T-helper 1 cell treated with Interleukin-12 subunit alpha and Interleukin-12 subunit beta and Interleukin-4 antibody, amounts not matched to agents 30 μg/mL and 1 μg/mL, for 36 hours (primary cell): ENCODE measurements at regions not wholly inside any gene's neighbourhood (a gene's known extent, or its start where the extent isn't known, plus 50 kb on each side); places are given as distances from the start of the nearest gene placed in this dataset.

ENCODE experiments used
- H3K27ac Mint-ChIP-seq: one replicate; pipeline ENCODE4 v1.8.0; 2021; ENCODE audit warnings: mild to moderate bottlenecking, mixed read lengths
- H3K27me3 Mint-ChIP-seq: one replicate; pipeline ENCODE4 v1.8.0; 2021; ENCODE audit warnings: low read depth, mixed read lengths
- H3K36me3 Mint-ChIP-seq: one replicate; pipeline ENCODE4 v1.8.0; 2021; ENCODE audit warnings: low read depth, mixed read lengths
- H3K4me1 Mint-ChIP-seq: one replicate; pipeline ENCODE4 v1.8.0; 2021; ENCODE audit warnings: low read depth, mixed read lengths
- H3K4me3 Mint-ChIP-seq: one replicate; pipeline ENCODE4 v1.8.0; 2021; ENCODE audit warnings: mild to moderate bottlenecking, moderate library complexity, mixed read lengths
- H3K9me3 Mint-ChIP-seq: one replicate; pipeline ENCODE4 v1.8.0; 2021; ENCODE audit warnings: mixed read lengths

DNA sequence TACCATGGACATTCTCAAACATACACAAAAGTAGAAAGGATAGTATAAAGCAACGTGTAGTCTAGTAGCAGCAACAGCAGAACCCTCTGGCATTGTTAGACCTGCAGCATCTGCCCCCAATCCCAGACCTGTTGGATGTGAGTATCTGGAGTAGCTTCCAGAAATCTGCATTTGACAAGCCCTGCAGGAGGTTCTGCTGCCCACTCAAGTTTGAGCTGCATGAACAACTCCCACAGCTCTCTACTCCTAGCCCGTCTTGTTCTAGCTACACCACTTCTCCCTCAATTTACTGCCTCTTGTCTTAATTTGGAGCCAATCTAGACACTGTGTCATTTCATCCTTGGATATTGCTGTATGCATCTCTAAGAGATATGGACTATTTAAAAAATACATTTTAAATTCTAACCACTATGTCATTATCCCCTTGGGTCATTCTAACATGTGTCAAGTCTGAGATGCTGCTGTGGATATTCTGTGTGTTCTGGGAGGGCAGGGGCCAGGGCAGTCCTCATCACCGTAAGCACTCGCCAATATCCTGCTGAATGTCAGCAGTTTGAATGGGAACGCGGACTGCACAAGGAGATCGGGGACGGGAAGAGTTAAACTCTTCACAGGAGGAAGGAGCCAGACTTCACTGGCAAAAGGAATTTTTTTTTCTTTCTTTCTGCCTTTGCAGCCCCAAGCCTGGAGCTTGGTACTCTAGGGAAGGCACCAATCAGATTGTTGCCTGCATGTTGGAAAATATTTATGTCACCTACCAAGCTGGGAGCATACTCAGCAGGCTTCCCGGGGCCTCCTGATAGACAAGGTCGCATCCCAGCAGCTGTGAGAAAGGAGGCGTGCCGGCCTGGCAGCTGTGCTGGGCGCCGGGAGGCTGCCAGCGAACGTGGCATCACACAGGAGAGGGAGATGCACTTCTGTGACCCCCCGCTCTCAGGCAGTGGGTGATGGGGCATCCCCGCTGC is 429.0 kb downstream of the MIAT start:
- H3K27me3 Mint-ChIP-seq, result peaks cover 5% of the 10 kb centered on the region
- H3K27ac Mint-ChIP-seq, result no peak overlapping the region

DNA sequence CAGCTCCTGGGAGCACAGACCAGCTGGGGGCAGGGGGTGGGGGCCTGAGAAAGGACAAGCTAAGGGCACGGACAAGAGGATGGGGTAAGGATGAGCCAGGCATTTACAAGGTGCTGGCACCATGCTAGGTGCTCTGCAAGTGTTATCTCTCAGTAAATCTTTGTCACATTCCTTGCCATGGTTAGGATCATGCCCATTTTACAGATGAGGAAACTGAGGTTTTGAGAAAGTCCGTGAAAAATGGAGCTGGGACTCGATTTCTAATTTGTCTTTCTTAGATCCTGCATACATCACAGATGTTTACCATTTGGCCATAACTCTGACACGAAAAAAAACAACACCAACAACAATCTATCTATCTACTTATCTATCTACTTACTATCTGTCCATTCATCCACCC is 429.7 kb downstream of the MIAT start:
- Mint-ChIP-seq H3K4me3 (no peak overlapping the region), H3K9me3 (no peaks in the 10 kb centered on the region), H3K27ac (no peak overlapping the region), H3K36me3 (no peaks in the 10 kb centered on the region), H3K4me1 (no peaks in the 10 kb centered on the region), H3K27me3 (peaks cover 5% of the 10 kb centered on the region)

More for the DNA sequence above, 429.0 kb downstream of the MIAT start:
- no peaks in the 10 kb centered on the region for H3K4me1 Mint-ChIP-seq
- no peaks in the 10 kb centered on the region for H3K9me3 Mint-ChIP-seq
- no peaks in the 10 kb centered on the region for H3K36me3 Mint-ChIP-seq
- H3K4me3 Mint-ChIP-seq, result no peak overlapping the region

DNA sequence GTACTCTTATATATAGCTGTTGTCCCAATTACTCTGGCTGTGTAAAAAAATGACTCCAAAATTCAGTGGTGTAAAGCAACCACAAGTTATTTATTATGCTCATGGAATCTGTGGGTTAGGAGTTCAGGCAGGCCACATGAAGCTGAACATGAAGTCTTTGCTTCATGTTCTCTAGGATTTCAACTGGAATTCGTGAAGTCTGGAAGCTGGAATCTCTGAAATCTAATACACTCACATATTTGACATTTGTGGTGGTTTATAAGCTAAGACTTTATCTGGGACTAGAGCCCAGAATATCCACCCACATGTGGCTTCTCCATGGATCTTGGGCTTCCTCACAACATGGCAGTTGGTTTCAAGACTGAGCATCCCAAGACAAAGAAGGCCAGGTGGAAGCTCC is 430.6 kb downstream of the MIAT start:
- H3K4me3 Mint-ChIP-seq, result no peak overlapping the region
- no peak overlapping the region for H3K27ac Mint-ChIP-seq
- H3K27me3 Mint-ChIP-seq, result peaks cover 5% of the 10 kb centered on the region
- no peaks in the 10 kb centered on the region for H3K36me3 Mint-ChIP-seq
- H3K4me1 Mint-ChIP-seq, result no peaks in the 10 kb centered on the region
- H3K9me3 Mint-ChIP-seq, result no peaks in the 10 kb centered on the region

DNA sequence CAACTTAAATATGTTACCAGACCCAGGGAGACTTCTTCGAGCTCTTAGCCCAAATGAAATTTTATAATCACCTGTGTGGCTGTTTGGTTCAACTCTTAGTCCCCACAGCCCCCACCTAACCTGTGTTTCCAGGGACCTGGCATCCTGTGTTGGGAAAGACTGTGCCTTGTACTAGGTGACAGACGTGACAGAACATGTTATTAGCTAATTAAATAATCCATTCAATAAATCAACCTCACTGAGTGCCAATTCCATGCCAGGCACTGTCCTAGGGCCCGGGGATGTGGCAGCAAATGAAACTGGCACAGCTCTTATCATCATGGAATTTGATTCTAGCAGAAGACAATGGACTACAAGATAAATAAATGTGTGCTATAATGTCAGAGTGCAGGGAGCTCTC is 431.9 kb downstream of the MIAT start:
- H3K4me1 Mint-ChIP-seq, result no peaks in the 10 kb centered on the region

DNA sequence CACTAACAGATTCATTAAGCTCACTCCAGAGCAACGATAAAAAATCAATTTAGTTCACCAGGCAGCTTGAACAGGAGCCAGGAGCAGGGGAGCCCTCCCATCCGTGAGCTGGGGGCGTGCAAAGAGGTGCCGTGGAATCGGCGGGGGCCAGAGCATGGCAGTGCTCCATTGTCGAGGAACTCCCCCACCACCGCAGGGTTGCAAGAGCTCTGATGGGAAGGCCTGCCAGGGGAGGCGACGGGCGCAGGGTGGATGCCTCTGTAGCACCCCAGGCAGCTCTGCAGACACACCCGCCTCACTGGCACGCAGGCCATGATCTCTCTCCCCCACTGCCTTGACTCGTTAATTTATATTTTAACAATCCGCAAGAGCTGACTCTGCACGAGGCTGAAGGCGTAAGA is 433.2 kb downstream of the MIAT start:
- H3K9me3 Mint-ChIP-seq, result no peaks in the 10 kb centered on the region
- H3K36me3 Mint-ChIP-seq, result no peaks in the 10 kb centered on the region
- H3K4me3 Mint-ChIP-seq, result no peak overlapping the region
- H3K27me3 Mint-ChIP-seq, result no peaks in the 10 kb centered on the region
- H3K4me1 Mint-ChIP-seq, result no peaks in the 10 kb centered on the region
- no peak overlapping the region for H3K27ac Mint-ChIP-seq

More for the DNA sequence above, 431.9 kb downstream of the MIAT start:
- Mint-ChIP-seq H3K36me3 (no peaks in the 10 kb centered on the region), H3K27ac (no peak overlapping the region), H3K9me3 (no peaks in the 10 kb centered on the region), H3K4me3 (no peak overlapping the region), H3K27me3 (peaks cover 5% of the 10 kb centered on the region)

DNA sequence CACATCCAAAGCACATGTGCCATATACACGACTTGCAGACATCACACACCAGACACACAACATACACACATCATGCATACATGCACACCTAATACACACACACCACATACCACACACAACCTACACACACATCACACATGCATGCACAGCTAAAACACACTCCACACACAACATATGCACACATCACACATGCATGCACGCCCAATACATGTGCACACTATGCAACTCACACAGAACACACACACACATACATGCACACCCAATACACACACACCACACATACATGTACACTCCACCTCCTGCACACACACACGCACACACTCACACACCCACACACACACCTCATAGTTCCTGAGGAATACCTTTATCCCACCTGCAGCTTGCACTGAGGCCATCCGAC is 436.0 kb downstream of the MIAT start:
- Mint-ChIP-seq H3K9me3 (no peaks in the 10 kb centered on the region), H3K4me3 (no peak overlapping the region), H3K27ac (no peak overlapping the region), H3K36me3 (no peaks in the 10 kb centered on the region), H3K4me1 (no peaks in the 10 kb centered on the region), H3K27me3 (no peaks in the 10 kb centered on the region)

DNA sequence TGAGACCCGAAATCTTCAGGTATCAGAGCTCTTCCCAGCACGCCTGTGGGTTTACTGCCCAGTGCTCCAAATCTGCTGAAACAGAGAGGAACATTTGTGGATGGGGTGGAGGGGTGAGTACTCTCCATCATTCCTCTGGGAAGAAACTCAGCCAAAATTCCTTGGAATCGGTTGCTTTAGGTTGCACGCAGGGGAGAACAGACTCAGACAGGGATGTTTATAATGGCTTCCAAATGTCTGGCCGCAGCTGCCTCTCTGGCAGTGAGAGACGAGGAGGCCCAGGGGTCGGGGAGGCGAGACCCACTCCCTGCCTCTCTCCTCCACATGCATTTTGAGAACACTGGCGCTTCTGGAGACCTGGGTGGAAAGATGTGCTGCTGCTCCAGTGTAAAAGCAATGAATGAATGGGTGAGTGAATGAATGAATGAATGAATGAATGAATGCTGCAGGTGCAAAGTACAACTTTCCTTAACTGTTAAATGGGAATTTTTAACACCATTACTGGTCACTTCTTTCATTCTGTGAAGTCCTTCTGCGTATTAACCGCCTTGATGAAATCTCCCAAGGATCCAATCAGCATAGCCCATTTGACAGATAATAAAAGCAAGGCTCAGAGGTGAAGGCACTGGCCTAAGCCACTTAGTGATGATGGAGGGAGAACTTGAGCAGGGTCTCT is 437.4 kb downstream of the MIAT start:
- peaks cover 3% of the 10 kb centered on the region for H3K27me3 Mint-ChIP-seq
- no peak overlapping the region for H3K27ac Mint-ChIP-seq
- no peaks in the 10 kb centered on the region for H3K4me1 Mint-ChIP-seq
- no peaks in the 10 kb centered on the region for H3K9me3 Mint-ChIP-seq
- H3K36me3 Mint-ChIP-seq, result no peaks in the 10 kb centered on the region
- H3K4me3 Mint-ChIP-seq, result no peak overlapping the region

DNA sequence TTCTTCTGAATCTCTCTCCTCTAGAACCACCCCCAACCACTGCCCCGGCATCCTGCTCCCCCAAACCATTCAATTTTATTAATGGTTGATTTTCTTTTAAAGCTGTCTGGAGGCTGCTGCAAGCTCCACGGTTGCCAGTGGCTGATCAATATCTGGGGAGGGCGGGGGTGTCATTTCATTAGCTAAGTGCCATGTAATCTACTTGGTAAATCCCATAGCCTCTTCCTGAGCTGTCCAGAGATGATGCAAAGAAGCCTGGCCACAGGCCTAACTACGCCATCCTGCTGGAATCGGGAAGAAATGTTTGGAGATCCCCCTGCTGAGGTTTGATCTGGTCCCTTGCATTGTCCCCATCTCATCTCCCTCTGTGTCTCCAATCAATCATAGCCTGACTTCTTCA is 440.1 kb downstream of the MIAT start:
- H3K4me1 Mint-ChIP-seq, result no peaks in the 10 kb centered on the region
- H3K9me3 Mint-ChIP-seq, result no peaks in the 10 kb centered on the region
- H3K4me3 Mint-ChIP-seq, result no peak overlapping the region
- no peak overlapping the region for H3K27ac Mint-ChIP-seq
- peaks cover 21% of the 10 kb centered on the region for H3K27me3 Mint-ChIP-seq
- H3K36me3 Mint-ChIP-seq, result no peaks in the 10 kb centered on the region

DNA sequence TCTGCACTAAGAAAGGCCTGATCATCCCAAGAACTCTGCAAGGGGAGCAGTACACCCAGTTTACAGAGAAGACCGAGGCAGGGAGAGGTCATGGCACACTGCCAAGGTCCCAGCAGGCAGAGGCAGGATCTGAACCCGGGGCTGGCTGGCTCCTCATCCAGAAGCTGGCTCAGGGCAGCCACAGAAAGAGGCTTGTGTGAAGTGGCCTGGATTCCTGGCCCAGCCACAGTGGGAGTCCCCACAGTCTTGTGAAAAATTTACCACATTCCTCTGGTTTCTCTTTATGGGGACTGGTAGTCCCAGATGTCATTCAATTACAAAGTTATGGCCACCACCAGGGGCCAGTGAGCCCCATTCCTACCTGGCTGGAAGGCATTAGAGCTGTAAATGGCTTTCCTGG is 440.5 kb downstream of the MIAT start:
- H3K4me1 Mint-ChIP-seq, result no peaks in the 10 kb centered on the region
- H3K36me3 Mint-ChIP-seq, result no peaks in the 10 kb centered on the region
- H3K9me3 Mint-ChIP-seq, result no peaks in the 10 kb centered on the region
- no peak overlapping the region for H3K27ac Mint-ChIP-seq
- H3K27me3 Mint-ChIP-seq, result peaks cover 26% of the 10 kb centered on the region
- no peak overlapping the region for H3K4me3 Mint-ChIP-seq

DNA sequence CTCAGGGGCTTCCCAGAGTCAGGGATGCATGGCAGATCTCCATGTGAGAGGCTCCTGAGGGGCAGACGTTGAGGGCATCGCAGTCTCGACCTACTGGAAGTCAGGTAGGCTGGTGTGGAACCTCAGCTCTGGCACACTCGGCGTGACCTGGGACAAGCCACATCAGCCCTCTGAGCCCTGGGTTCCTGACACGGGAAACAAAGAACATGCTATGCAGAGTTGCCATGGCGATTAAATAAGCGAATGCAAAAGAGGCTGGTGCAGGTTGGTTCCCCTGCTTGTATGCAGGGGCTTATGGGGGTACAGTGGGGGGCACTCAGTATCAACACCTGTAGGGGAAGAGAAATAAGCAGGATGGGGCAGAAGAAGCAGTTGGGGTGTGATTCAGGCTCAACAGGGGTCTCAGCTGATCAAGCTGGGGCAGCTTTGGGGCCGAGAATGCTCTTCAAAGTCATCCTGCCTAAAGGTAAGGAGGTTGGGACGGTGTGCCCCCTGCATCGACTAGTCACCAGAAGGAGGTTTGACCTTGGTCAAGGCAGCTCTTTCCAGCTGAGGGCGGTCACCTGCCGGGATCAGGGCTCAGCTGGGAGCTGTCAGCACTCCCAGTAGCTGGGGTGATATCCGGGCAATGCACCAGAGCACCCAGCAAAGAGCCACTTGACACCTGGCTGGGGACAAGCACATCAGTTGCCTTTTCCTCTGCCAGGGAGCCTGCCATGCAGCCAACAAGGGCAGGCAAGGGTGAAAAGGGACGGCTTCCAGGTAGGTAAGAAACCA is 442.7 kb downstream of the MIAT start:
- Mint-ChIP-seq H3K36me3 (no peaks in the 10 kb centered on the region), H3K4me3 (no peak overlapping the region), H3K27me3 (peaks cover 30% of the 10 kb centered on the region), H3K27ac (no peak overlapping the region), H3K9me3 (no peaks in the 10 kb centered on the region), H3K4me1 (no peaks in the 10 kb centered on the region)

DNA sequence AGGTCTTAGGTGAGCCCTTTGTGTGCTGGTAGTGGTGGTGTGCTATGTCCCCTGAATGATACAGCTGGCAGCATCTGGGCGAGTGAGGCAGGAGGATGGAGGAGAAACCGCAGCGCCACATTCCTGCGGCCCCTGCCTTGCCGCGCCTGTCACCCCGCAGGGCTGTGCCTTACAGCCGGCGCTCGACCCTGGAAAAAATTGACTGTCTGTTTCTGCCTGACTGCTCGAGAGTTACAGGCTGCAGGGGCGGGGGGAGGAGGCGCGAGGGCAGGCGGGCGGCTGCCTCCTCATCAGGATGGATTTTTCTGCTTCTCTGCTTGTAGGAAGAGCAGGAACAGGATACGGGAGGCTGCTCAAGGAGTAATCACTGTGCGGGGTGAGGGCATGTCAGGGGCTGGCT is 443.4 kb downstream of the MIAT start:
- Mint-ChIP-seq H3K9me3 (no peaks in the 10 kb centered on the region), H3K4me1 (no peaks in the 10 kb centered on the region), H3K27ac (no peak overlapping the region), H3K4me3 (no peak overlapping the region), H3K36me3 (no peaks in the 10 kb centered on the region), H3K27me3 (peaks cover 30% of the 10 kb centered on the region)

DNA sequence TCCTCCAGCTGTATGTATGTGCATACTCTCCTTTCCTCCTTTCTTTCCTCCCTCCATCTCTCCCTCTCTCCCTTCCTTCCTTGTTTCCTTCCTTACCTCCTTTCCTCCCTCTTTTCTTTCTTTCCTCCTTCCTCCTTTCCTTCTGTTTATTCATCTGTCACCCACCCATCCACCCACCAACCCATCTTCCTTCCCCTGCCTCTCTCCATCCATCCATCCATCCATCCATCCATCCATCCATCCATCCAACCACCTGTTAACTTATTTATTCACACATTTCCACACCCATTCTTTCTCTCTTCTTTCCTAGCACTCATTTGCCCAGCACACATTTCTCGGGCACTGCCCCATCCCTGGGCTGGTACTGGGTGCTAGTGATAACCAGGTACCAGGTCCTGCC is 443.9 kb downstream of the MIAT start:
- Mint-ChIP-seq H3K27ac (no peak overlapping the region), H3K4me1 (no peaks in the 10 kb centered on the region), H3K36me3 (no peaks in the 10 kb centered on the region), H3K27me3 (peaks cover 30% of the 10 kb centered on the region), H3K4me3 (no peak overlapping the region), H3K9me3 (no peaks in the 10 kb centered on the region)

DNA sequence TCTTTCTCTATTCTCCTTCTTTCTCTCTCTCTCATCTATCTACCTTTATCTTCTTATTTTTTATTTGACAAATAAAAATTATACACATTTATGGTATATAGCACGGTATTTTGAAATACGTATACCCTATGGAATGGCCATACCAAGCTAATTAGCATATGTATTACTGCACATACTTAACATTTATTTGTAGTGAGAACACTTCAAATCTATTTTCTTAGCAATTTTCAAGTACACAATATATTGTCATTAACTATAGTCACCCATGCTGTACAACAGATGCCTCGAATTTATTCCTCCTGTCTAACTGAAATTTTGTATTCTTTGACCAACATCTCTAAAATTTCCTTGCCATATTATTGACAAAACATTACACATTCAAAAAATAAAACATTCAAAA is 447.1 kb downstream of the MIAT start:
- Mint-ChIP-seq H3K27me3 (peaks cover 30% of the 10 kb centered on the region), H3K36me3 (no peaks in the 10 kb centered on the region), H3K4me1 (no peaks in the 10 kb centered on the region), H3K27ac (no peak overlapping the region), H3K9me3 (peaks cover 7% of the 10 kb centered on the region), H3K4me3 (no peak overlapping the region)

DNA sequence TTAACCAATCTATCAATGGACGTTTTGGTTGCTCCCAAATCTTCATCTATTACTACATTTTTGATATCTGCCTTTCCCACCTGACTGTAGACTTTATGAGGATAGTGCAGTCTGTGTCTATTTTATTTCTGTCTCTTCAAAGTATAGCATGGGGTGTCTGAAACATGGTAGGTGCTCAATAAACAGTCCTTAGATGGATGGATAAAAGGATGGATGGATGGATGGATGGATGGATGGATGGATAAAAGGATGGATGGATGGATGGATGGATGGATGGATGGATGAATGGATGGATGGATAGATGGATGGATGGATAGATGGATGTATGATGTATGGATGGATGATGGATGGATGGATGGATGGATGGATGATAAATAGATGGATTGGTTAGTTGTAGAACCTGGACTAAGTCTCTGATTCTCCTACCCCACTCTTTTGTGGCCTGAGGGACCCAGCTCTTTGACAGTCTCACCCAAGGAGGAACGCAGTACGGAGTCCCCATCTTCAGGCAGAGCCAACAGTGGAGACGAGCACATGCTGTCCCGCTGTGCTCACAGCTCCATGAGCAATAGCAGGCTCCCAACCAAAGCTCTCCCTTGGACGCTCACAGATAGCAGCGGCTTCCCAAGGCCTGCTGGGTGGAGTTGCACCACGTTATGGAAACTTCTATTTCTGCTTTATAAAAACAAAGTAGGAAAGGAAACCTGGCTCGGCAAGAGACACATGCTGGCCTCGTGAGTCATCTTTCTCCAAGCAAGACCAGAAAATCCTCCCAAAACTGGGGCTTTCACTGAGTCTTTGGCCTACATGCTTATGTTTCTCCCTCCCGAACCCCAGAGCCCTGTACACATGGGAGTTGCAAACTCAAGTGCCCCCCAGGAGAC is 448.0 kb downstream of the MIAT start:
- Mint-ChIP-seq H3K36me3 (no peaks in the 10 kb centered on the region), H3K4me3 (no peak overlapping the region), H3K4me1 (no peaks in the 10 kb centered on the region), H3K9me3 (peaks cover 13% of the 10 kb centered on the region), H3K27me3 (peaks cover 23% of the 10 kb centered on the region), H3K27ac (no peak overlapping the region)
